ENCODE measurements at regions not wholly inside any gene's neighbourhood (a gene's known extent, or its start where the extent isn't known, plus 50 kb on each side); places are given as distances from the start of the nearest gene placed in this dataset.

DNA sequence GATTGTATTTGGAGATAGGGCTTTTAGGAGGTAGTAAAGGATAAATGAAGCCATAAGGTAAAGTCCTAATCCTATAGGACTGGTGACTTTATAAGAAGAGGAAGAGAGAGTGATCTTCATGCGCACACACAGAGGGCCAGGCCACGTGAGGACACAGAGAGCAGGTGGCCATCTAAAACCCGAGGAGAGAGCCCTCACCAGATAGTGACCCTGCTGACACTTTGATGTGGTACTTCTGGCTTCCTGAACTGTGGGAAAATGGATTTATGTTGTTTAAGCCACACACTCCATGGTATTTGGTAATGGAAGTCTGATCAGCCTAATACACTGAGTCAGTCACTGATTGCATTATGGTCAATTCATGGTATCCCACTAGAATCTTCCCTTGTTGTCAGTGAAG lies 164.9 kb upstream of the TAPT1 start:
- H3K27ac ChIP-seq (ENCODE audit: extremely low read length, insufficient read depth, low read length) = no peak overlapping the region
- H3K36me3 ChIP-seq (replicated peaks in 1 of 2; ENCODE audit: control insufficient read depth in 1 of 2, insufficient read depth in 2 of 2, low read length in 2 of 2) = no peaks in the 10 kb centered on the region
- DNase-seq (ENCODE audit: low spot score) (no peak), FAIRE-seq (no peak), ATAC-seq (no peak)
- H3K4me1 ChIP-seq (ENCODE audit: insufficient read depth, low read length) = no peaks in the 10 kb centered on the region
- POLR2A ChIA-PET = no interaction called here
- TF ChIP-seq TEAD2 (CRISPR knock-in tag; IDR thresholded peaks at IDR 0.05) (no peak), ZNF317 (CRISPR knock-in tag; IDR thresholded peaks at IDR 0.05) (no peak), MTF2 (CRISPR knock-in tag; IDR thresholded peaks at IDR 0.05; ENCODE audit: borderline replicate concordance) (no peak)
- no peaks in the 10 kb centered on the region for H3K27me3 ChIP-seq (ENCODE audit: control insufficient read depth in 1 of 2, insufficient read depth in 2 of 2, low read length in 2 of 2)
- no TSS peak for BruUV-seq (replicated peaks)
- no peaks in the 10 kb centered on the region for H3K79me2 ChIP-seq (ENCODE audit: insufficient read depth, low read length)
- H3K9me3 ChIP-seq (ENCODE audit: low read length) = no peaks in the 10 kb centered on the region
- H2AFZ ChIP-seq (ENCODE audit: low read length) = no peak overlapping the region
- intact Hi-C loops (cut with micrococcal nuclease; ENCODE audit: unreplicated experiment) = no loop called here
- WGBS (ENCODE audit: low lambda C conversion rate) = 17% methylated on average over 3 of the region's 3 CpGs
- H3K9ac ChIP-seq (ENCODE audit: insufficient read depth, low read depth, low read length) = no peak overlapping the region
- H4K20me1 ChIP-seq (ENCODE audit: insufficient read depth, low read length) = no peaks in the 10 kb centered on the region
- CTCF ChIA-PET (ENCODE audit: low intra/inter-chr PET ratio, low total read pairs) = no interaction called here
- in situ Hi-C loops (cut with HindIII; ENCODE audit: extremely low pct_ligation_motif_present, low pct_unique_long_range_greater_than_20kb) = no loop called here
- no peak overlapping the region for H3K4me2 ChIP-seq (ENCODE audit: low read depth, low read length)
- no peak overlapping the region for H3K4me3 ChIP-seq (replicated peaks in 1 of 3; ENCODE audit: insufficient read depth in 1 of 3, low read depth in 2 of 3, low read length in 3 of 3)

DNA sequence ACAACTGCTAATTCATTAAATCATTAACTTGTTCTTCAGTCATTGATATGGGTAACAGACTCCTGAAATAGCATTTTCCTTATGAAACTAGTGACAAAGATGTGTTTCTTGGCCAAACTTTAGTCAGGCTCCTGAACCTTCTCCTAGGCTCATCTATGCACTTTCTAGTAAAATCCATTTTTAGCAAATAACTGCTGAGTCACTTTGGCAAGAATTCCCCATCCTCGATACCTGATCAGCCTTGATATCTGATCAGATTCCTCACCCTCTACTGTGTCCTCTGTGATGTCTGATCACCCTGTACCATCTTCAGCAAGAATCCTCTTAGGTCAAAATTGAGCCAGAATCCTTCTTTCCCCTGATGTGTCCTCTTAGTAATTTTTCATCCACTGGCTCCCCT lies 161.2 kb upstream of the TAPT1 start:
- Histone ChIP-seq H3K4me1 (ENCODE audit: insufficient read depth, low read length) (no peaks in the 10 kb centered on the region), H3K4me2 (ENCODE audit: low read depth, low read length) (no peak overlapping the region), H3K27me3 (ENCODE audit: control insufficient read depth in 1 of 2, insufficient read depth in 2 of 2, low read length in 2 of 2) (no peaks in the 10 kb centered on the region), H3K36me3 (replicated peaks in 1 of 2; ENCODE audit: control insufficient read depth in 1 of 2, insufficient read depth in 2 of 2, low read length in 2 of 2) (no peaks in the 10 kb centered on the region), H3K79me2 (ENCODE audit: insufficient read depth, low read length) (no peaks in the 10 kb centered on the region), H3K4me3 (replicated peaks in 1 of 3; ENCODE audit: insufficient read depth in 1 of 3, low read depth in 2 of 3, low read length in 3 of 3) (no peak overlapping the region), H3K9ac (ENCODE audit: insufficient read depth, low read depth, low read length) (no peak overlapping the region), H3K27ac (ENCODE audit: extremely low read length, insufficient read depth, low read length) (no peak overlapping the region), H3K9me3 (ENCODE audit: low read length) (no peaks in the 10 kb centered on the region), H2AFZ (ENCODE audit: low read length) (no peak overlapping the region), H4K20me1 (ENCODE audit: insufficient read depth, low read length) (no peaks in the 10 kb centered on the region)
- ChIA-PET CTCF (ENCODE audit: low intra/inter-chr PET ratio, low total read pairs) (no interaction called here), POLR2A (no interaction called here)
- TF ChIP-seq NFE2L2 (IDR thresholded peaks at IDR 0.05; ENCODE audit: low read length) (peak; percentile 56; the same call in 1 of the 2 replicates), JUNB (CRISPR knock-in tag; IDR thresholded peaks at IDR 0.05; ENCODE audit: borderline replicate concordance) (no peak), NFYB (CRISPR knock-in tag; IDR thresholded peaks at IDR 0.05) (no peak)
- BruUV-seq (replicated peaks) = no TSS peak
- in situ Hi-C loops (cut with HindIII; ENCODE audit: extremely low pct_ligation_motif_present, low pct_unique_long_range_greater_than_20kb) (no loop called here), intact Hi-C loops (cut with micrococcal nuclease; ENCODE audit: unreplicated experiment) (no loop called here)
- 0% methylated on average over 1 of the region's 1 CpG for WGBS (ENCODE audit: low lambda C conversion rate)
- no peak for FAIRE-seq
- no peak for ATAC-seq
- no peak for DNase-seq (ENCODE audit: low spot score)

All from HepG2 (cell line).